ENCODE measurements at regions not wholly inside any gene's neighbourhood (a gene's known extent, or its start where the extent isn't known, plus 50 kb on each side); places are given as distances from the start of the nearest gene placed in this dataset.

- TF ChIP-seq, protein P1, sequence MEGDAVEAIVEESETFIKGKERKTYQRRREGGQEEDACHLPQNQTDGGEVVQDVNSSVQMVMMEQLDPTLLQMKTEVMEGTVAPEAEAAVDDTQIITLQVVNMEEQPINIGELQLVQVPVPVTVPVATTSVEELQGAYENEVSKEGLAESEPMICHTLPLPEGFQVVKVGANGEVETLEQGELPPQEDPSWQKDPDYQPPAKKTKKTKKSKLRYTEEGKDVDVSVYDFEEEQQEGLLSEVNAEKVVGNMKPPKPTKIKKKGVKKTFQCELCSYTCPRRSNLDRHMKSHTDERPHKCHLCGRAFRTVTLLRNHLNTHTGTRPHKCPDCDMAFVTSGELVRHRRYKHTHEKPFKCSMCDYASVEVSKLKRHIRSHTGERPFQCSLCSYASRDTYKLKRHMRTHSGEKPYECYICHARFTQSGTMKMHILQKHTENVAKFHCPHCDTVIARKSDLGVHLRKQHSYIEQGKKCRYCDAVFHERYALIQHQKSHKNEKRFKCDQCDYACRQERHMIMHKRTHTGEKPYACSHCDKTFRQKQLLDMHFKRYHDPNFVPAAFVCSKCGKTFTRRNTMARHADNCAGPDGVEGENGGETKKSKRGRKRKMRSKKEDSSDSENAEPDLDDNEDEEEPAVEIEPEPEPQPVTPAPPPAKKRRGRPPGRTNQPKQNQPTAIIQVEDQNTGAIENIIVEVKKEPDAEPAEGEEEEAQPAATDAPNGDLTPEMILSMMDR (conservative IDR thresholded peaks at IDR 0.05), result peak; percentile 63
- no peak overlapping the region for H3K27ac ChIP-seq
These were observed 516.4 kb upstream of the PCDH11Y start for GRCh38 chrY:4483693-4484092.
